HEK293T (cell line): ENCODE measurements at regions not wholly inside any gene's neighbourhood (a gene's known extent, or its start where the extent isn't known, plus 50 kb on each side); places are given as distances from the start of the nearest gene placed in this dataset.

ENCODE experiments used
- CTCF ChIA-PET: fragments of 350-600 bp; formaldehyde crosslinking; extraction: SDS; loops from one replicate; lab custom pipeline; 2021; ENCODE audit warnings: antibody characterized with exemption, inconsistent platforms; lab: Yijun Ruan, JAX
- POLR2A ChIA-PET: fragments of 350-600 bp; formaldehyde crosslinking; extraction: SDS; loops from one replicate; lab custom pipeline; 2020; ENCODE audit warnings: antibody characterized with exemption, inconsistent platforms; lab: Yijun Ruan, JAX
- DNase-seq: peaks from one replicate; pipeline ENCODE4 v3.0.0; 2012; ENCODE audit warnings: mixed read lengths; ENCODE audit errors: extremely low spot score
- ARNT ChIP-seq: fragments of 450-650 bp; IDR thresholded peaks from 2 replicates; pipeline ENCODE4 v1.6.1; 2017; ENCODE audit warnings: mild to moderate bottlenecking
- BHLHE40 ChIP-seq: fragments of 450-650 bp; IDR thresholded peaks from 2 replicates; pipeline ENCODE4 v1.6.1; 2016; ENCODE audit warnings: mild to moderate bottlenecking, moderate library complexity, borderline replicate concordance
- CTBP1 ChIP-seq: fragments of 450-650 bp; IDR thresholded peaks from 2 replicates; pipeline ENCODE4 v1.6.1; 2016; ENCODE audit warnings: borderline replicate concordance
- ELF4 ChIP-seq: fragments of 450-650 bp; IDR thresholded peaks from 2 replicates; pipeline ENCODE4 v1.6.1; 2017; ENCODE audit warnings: antibody characterized with exemption
- FOXK2 ChIP-seq: fragments of 450-650 bp; IDR thresholded peaks from 2 replicates; pipeline ENCODE4 v1.6.1; 2016; ENCODE audit warnings: mild to moderate bottlenecking
- FOXM1 ChIP-seq: fragments of 450-650 bp; IDR thresholded peaks from 2 replicates; pipeline ENCODE4 v1.6.1; 2017; ENCODE audit warnings: mild to moderate bottlenecking, borderline replicate concordance
- HDGF ChIP-seq: fragments of 450-650 bp; IDR thresholded peaks from 2 replicates; pipeline ENCODE4 v1.6.1; 2017; ENCODE audit warnings: antibody characterized with exemption, borderline replicate concordance
- L3MBTL2 ChIP-seq: fragments of 450-650 bp; conservative IDR thresholded peaks from 2 replicates; pipeline ENCODE4 v1.6.1; 2016; ENCODE audit warnings: mild to moderate bottlenecking
- LEF1 ChIP-seq: fragments of 450-650 bp; IDR thresholded peaks from 2 replicates; pipeline ENCODE4 v1.6.1; 2017; ENCODE audit warnings: mild to moderate bottlenecking, borderline replicate concordance
- NFRKB ChIP-seq: fragments of 450-650 bp; IDR thresholded peaks from 2 replicates; pipeline ENCODE4 v1.6.1; 2016; ENCODE audit warnings: mild to moderate bottlenecking, moderate library complexity
- PKNOX1 ChIP-seq: fragments of 450-650 bp; IDR thresholded peaks from 2 replicates; pipeline ENCODE4 v1.6.1; 2016
- SP1 ChIP-seq: fragments of 450-650 bp; IDR thresholded peaks from 2 replicates; pipeline ENCODE4 v1.6.1; 2017
- SUZ12 ChIP-seq: fragments of 450-650 bp; IDR thresholded peaks from 2 replicates; pipeline ENCODE4 v1.6.1; 2016; ENCODE audit warnings: mild to moderate bottlenecking
- TARDBP ChIP-seq: fragments of 450-650 bp; IDR thresholded peaks from 2 replicates; pipeline ENCODE4 v1.6.1; 2016
- ZNF384 ChIP-seq: fragments of 450-650 bp; IDR thresholded peaks from 2 replicates; pipeline ENCODE4 v1.6.1; 2016

GRCh38 chr21:41673071-41673470, 93.8 kb downstream of the RIPK4 start:
- CTCF ChIA-PET, result interaction anchor here (0.6 to 1.0 kb wide), 2 partner anchors 43 to 61 kb away, joined by 3 read pairs; no protein-coding TSS in a partner anchor
- TF ChIP-seq SUZ12 (no peak), L3MBTL2 (no peak), FOXK2 (no peak), LEF1 (no peak), CTBP1 (no peak), ELF4 (no peak), SP1 (no peak), TARDBP (no peak), BHLHE40 (no peak)
- DNase-seq, result no peak
- POLR2A ChIA-PET, result no interaction called here

GRCh38 chr21:41672543-41672915, 94.3 kb downstream of the RIPK4 start:
- ChIA-PET POLR2A (no interaction called here), CTCF (no interaction called here)
- TF ChIP-seq PKNOX1, result no peak
- no peak for TF ChIP-seq FOXK2
- no peak for TF ChIP-seq SP1
- no peak for DNase-seq

- no peak for DNase-seq
- TF ChIP-seq TARDBP, result no peak
- TF ChIP-seq PKNOX1, result no peak
- TF ChIP-seq FOXK2, result no peak
- no peak for TF ChIP-seq ARNT
- no peak for TF ChIP-seq ELF4
- no peak for TF ChIP-seq LEF1
- TF ChIP-seq CTBP1, result no peak
- TF ChIP-seq NFRKB, result no peak
- CTCF ChIA-PET, result no interaction called here
- POLR2A ChIA-PET, result no interaction called here
Observed at GRCh38 chr21:41671859-41672542, 94.9 kb downstream of the RIPK4 start.

DNA sequence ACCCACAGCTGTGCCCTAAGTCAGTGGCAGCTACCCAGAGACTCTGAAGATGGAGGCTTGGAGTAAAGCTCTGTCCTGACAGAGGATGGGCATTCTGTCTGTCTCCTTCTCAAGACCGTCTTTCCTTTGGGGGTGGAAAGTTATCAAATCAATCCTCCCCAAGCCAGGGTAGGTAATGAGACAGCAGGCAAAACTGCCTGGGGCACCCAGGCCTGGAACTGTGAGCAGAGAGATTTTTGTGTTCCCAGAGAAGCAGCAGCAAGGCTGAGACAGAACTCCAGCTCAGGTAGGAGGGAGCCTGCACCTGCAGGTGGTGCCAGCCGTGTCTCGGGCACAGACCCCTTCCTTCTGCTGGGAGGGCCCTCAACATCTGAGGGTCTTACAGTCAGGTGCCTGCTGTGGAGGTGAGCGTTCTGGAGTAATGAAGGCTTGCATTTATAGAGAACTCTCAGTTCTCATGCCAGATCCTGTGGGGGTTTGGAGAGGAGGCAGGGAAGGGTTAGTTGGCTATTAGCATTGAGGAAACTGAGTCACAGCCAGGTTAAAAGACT, 95.6 kb downstream of the RIPK4 start:
- ChIA-PET POLR2A (no interaction called here), CTCF (interaction anchor here (0.8 kb wide), 1 partner anchor 54 kb away, joined by 5 read pairs; no protein-coding TSS in a partner anchor)
- no peak for TF ChIP-seq TARDBP
- TF ChIP-seq PKNOX1, result no peak
- no peak for TF ChIP-seq FOXM1
- TF ChIP-seq LEF1, result no peak
- no peak for TF ChIP-seq ZNF384
- TF ChIP-seq HDGF, result no peak
- no peak for TF ChIP-seq ELF4
- TF ChIP-seq FOXK2, result no peak
- no peak for TF ChIP-seq BHLHE40
- no peak for TF ChIP-seq CTBP1

GRCh38 chr21:41670056-41670805, 96.6 kb downstream of the RIPK4 start:
- DNase-seq, result no peak
- CTCF ChIA-PET, result no interaction called here
- TF ChIP-seq ZNF384, result no peak
- no peak for TF ChIP-seq L3MBTL2
- TF ChIP-seq ELF4, result no peak
- TF ChIP-seq BHLHE40, result no peak
- TF ChIP-seq NFRKB, result no peak
- no peak for TF ChIP-seq PKNOX1
- no peak for TF ChIP-seq SUZ12
- POLR2A ChIA-PET, result no interaction called here

More for the DNA sequence above, 95.6 kb downstream of the RIPK4 start:
- DNase-seq, result no peak

DNA sequence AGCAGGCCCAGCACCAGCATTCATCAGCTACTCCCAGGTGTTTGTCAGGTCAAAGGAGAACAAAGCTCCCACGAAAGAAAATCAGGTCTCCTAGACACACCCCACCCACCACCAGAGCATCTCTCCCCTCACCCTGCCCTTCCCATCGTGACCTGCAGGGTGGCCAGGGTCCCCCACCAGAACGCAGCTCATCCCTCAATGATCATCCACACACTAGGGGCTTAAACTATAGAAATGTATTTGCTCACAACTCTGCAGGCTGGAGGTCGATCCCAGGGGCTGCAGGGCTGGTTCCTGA, 97.4 kb downstream of the RIPK4 start:
- TF ChIP-seq HDGF (no peak), L3MBTL2 (no peak), FOXK2 (no peak), NFRKB (no peak), TARDBP (no peak), ZNF384 (no peak), SP1 (no peak)
- DNase-seq, result no peak
- CTCF ChIA-PET, result no interaction called here
- POLR2A ChIA-PET, result no interaction called here
